Stimulated activated naive CD4-positive, alpha-beta T cell (primary cell): ENCODE measurements at regions not wholly inside any gene's neighbourhood (a gene's known extent, or its start where the extent isn't known, plus 50 kb on each side); places are given as distances from the start of the nearest gene placed in this dataset.
"Not testable (repeated sequence)": the region's sequence is repeated elsewhere in the genome, so short reads cannot be mapped to it uniquely, and the experiment has no call there.

Experiments
- DNase-seq, 6 experiments: peaks; one replicate each; lab custom pipeline; 2025; lab: John Stamatoyannopoulos, UW

- no peak for DNase-seq
Observed at GRCh38 chr1:96597218-96597617, 124.4 kb upstream of the PTBP2 start.

DNA sequence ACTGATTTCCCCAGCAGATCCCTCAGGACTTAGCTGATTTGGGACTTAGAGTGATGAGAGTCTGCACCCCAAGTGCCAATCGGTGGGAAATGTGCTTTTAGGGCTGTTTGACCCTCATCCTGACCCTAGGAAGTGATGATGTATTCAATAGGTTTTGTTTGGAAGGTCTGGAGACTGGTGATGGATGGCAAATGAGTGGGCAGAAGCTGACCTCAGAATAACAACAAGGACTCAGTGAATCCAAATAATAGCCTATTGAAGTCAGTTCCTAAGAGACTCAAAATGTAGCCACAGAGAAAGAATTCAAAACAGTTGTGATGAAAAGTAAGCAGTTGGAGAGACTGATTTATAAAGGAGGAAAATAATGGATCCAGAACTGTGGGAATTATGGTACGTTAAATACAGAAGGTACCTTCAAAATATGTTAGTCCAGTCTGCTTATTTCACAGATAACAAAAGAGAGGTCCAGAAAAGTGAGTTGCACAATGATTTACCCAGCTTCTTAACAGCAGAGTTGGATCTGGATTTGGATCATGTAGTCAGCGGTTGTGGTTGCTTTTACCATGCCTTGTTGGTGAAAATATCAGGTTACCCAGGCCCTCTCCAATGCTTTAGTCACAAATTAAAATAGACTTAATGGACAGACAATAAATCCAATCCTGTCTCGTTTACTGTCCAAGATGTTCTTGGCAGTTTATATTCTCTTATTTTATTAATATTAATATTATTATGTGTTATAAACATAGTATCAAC lies 123.0 kb upstream of the PTBP2 start:
- DNase-seq: no peak

DNA sequence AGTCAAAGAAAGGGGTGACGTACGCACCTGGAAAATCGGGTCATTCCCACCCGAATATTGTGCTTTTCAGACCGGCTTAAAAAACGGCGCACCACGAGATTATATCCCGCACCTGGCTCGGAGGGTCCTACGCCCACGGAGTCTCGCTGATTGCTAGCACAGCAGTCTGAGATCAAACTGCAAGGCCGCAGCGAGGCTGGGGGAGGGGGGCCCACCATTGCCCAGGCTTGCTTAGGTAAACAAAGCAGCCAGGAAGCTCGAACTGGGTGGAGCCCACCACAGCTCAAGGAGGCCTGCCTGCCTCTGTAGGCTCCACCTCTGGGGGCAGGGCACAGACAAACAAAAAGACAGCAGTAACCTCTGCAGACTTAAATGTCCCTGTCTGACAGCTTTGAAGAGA lies 117.0 kb upstream of the PTBP2 start:
- not testable (repeated sequence) for DNase-seq

GRCh38 chr1:96617375-96617774 lies 104.2 kb upstream of the PTBP2 start:
- not testable (repeated sequence) for DNase-seq

DNA sequence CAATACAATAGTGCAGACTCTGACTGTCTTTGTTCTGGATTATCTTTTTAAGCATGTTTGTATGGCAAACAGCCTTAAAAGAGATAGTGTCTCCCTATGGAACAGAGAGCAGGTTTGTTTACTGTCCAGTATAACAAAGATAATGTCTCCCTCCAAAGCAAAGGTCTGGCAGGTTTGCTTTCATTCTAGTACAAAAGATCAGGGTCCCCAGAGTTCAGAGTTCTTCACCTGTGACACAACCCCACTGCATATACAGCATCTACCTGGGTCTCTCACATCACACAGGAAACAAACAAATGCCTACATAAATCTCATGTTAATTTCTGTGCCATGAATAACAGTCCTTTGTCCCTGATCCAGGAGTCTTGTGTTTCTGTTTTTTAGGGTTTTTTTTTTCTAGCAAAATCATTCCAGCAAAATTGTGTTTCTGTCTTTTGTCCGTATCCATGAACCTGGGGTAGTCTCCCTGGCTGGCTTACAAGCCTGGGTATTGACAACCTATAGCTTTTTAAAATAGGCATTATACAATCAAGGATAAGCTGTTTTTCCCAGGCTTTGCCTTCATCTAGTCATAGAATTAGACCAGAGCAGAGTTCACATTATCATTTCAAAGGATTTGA lies 89.4 kb upstream of the PTBP2 start:
- DNase-seq: no peak

DNA sequence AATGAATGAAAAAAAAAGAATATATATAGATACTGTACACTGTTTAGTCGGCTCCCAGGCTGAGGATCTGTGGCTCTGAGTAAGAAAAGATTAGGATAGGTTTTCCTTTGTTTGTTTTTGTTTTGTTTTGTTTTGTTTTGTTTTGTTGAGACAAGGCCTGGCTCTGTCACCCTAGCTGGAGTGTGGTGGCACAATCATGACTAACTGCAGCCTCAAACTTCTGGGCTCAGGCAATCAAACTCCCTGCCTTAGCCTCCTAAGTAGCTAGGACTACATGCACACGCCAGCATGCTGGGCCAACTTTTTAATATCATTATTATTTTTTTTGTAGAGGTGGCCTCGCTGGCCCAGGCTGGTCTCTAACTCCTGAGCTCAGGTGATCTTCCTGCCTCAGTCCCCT lies 87.9 kb upstream of the PTBP2 start:
- no peak for DNase-seq

DNA sequence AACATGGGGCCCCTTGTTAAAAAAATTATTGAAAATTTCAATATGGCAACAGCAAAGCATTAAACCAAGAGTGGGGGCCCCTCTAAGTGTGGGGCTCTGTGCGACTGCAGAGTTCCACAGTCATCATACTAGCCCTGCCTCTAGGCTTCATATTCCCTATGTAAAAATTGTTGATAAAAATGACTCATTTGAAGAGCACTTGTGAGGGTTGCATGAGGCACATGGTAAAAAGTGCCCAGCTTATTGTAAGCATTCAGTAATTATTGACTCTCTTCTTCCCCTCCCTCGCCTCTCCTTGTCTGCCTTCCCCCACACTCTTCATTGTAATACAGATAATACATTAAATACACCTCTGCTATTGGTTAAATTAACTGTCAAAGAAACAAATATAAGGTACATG lies 86.7 kb upstream of the PTBP2 start:
- DNase-seq: no peak

DNA sequence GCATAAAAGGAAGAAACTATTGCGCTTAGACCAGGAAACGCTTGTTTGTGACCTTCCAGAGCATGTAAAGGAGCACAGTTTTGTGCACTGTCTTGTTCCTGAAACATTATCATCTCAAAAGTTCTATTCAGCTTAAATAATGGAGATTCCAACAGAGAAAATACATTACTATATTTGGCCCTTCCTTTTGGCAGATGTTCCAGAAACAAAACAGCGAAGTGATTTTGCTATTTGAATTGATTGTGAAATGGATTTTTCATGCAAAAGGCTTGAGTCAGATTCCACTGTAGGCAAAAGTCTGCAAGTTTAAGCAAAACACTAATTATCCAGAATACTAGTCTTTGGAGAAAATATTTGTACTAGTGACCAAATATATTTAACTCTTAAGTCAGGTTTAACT lies 80.3 kb upstream of the PTBP2 start:
- DNase-seq: no peak

DNA sequence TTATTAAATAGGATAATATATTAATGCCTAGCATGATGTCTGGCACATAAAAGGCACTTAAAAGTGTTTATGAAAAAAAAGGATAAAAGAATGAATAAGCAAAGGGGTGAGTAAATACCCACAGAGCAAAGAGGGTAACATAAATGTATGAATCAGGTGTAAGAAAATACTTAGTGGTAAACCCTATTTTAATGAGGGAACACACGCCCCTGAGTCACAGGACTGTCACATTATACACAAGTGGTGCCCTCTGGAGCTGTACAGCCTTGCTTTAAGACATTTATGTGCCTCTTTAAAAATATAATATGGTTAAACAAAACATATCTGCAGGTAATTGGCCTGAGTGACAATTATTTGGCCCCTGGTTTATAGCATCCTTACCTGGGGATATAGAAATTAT lies 78.1 kb upstream of the PTBP2 start:
- DNase-seq: no peak

DNA sequence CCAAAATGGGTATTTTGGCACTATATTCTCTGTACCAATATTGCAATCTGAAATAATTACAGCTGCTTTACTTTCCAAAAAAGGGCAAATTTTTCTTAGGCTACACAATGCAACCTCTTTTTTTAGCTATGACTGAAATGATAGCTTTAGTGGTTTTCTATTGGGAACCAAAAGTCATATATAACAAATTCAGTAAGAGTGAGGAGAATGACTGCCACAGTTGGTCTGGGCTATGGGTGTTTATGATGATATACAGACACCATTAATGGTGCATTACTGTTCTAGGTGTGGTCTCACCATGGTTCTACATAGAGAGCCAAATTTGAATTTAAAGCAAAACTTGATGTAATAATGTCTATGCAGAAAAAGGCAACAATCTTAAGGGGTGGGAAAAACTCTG lies 72.3 kb upstream of the PTBP2 start:
- no peak for DNase-seq

DNA sequence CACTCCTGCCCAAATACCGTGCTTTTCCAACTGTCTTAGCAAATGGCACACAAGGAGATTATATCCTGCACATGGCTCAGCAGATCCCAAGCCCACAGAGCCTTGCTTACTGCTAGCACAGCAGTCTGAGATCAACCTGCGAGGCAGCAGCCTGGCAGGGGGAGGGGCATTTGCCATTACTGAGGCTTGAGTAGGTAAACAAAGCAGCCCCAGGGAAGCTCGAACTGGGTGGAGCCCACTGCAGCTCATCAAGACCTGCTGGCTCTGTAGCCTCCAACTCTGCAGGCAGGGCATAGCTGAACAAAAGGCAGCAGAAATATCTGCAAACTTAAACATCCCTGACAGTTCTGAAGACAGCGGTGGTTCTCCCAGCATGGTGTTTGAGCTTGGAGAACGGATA lies 70.1 kb upstream of the PTBP2 start:
- DNase-seq: no peak

DNA sequence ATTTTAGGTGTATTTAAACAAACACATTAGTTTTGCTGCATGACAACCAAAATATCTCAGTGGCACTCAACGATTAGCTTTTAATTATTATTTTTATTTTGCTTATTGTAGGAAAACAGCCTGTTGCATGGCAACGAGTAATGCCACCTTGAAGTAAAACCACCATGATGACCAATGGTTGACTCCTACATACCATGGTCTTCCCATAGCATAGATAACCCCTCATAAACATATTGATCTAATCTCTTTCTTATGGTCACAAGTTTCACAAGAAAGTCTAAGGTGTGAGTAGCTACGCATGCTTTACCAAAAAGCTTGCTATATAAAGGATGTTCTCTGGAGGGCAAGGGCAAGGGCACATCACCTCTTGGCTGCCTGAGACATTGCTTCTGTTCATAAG lies 61.5 kb upstream of the PTBP2 start:
- DNase-seq: no peak

DNA sequence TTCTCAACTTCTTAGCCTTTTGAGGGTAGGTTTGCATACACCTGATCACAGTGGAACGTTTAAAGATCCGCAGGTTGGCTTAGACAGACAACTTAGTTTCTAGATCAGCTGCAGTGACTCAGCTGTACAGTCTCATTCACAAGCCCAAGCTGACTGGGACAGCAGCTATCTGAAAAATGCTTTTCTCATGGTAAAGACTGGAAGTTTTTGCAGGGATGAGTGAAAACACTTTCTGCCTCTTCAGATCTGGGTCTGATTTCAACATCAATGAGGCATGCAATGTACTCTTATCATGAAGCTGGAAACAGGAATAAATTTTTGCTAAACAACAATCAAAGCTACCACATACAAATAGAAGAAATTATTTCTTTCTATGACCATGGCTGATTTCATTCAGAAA lies 61.1 kb upstream of the PTBP2 start:
- no peak for DNase-seq
